ENCODE measurements at regions not wholly inside any gene's neighbourhood (a gene's known extent, or its start where the extent isn't known, plus 50 kb on each side); places are given as distances from the start of the nearest gene placed in this dataset.

GRCh38 chr2:52423111-52423510 is 1344.5 kb upstream of the CHAC2 start:
- TF ChIP-seq CTCF (IDR thresholded peaks at IDR 0.05; ENCODE audit: poor library complexity): no peak
- TF ChIP-seq EZH2 (IDR thresholded peaks at IDR 0.05; ENCODE audit: borderline replicate concordance): no peak
